RWPE2 (cell line): ENCODE measurements at regions not wholly inside any gene's neighbourhood (a gene's known extent, or its start where the extent isn't known, plus 50 kb on each side); places are given as distances from the start of the nearest gene placed in this dataset.

ENCODE experiments used
- ATAC-seq: fragments of 200-7000 bp; cut with Tn5 transposase; 3 replicates; pipeline ENCODE4 v1.9.1; 2021; ENCODE audit warnings: low read depth
- DNase-seq: peaks from one replicate; pipeline ENCODE4 v3.0.0-alpha.2; 2020; ENCODE audit warnings: low spot score
- H3K27ac ChIP-seq: fragments of 450-650 bp; 2 replicates; pipeline ENCODE4 v1.5.1; 2017; ENCODE audit warnings: mild to moderate bottlenecking; ENCODE audit not compliant: poor library complexity, severe bottlenecking
- H3K27me3 ChIP-seq: fragments of 250-450 bp; sonication (Bioruptor Pico); 2 replicates; pipeline ENCODE4 v1.5.1; 2021; ENCODE audit warnings: mild to moderate bottlenecking, moderate library complexity; ENCODE audit not compliant: insufficient read depth, poor library complexity, severe bottlenecking
- H3K36me3 ChIP-seq: fragments of 250-450 bp; sonication (Bioruptor Pico); 2 replicates; pipeline ENCODE4 v1.5.1; 2020; ENCODE audit warnings: low read depth, mild to moderate bottlenecking, moderate library complexity
- H3K4me1 ChIP-seq: fragments of 250-450 bp; sonication (Bioruptor Pico); 2 replicates; pipeline ENCODE4 v1.5.1; 2021; ENCODE audit warnings: mild to moderate bottlenecking, moderate library complexity; ENCODE audit not compliant: insufficient read depth, poor library complexity, severe bottlenecking
- H3K4me3 ChIP-seq: fragments of 250-450 bp; sonication (Bioruptor Pico); 2 replicates; pipeline ENCODE4 v1.5.1; 2021; ENCODE audit warnings: mild to moderate bottlenecking, moderate library complexity; ENCODE audit not compliant: severe bottlenecking
- H3K9me3 ChIP-seq: fragments of 250-450 bp; sonication (Bioruptor Pico); 2 replicates; pipeline ENCODE4 v1.5.1; 2021; ENCODE audit warnings: mild to moderate bottlenecking, moderate library complexity; ENCODE audit not compliant: severe bottlenecking
- TF ChIP-seq, protein P1 (sequence below): fragments of 450-650 bp; IDR thresholded peaks from one replicate; pipeline ENCODE4 v1.5.1; 2017; ENCODE audit warnings: mild to moderate bottlenecking, moderate library complexity; ENCODE audit not compliant: poor library complexity, severe bottlenecking

DNA sequence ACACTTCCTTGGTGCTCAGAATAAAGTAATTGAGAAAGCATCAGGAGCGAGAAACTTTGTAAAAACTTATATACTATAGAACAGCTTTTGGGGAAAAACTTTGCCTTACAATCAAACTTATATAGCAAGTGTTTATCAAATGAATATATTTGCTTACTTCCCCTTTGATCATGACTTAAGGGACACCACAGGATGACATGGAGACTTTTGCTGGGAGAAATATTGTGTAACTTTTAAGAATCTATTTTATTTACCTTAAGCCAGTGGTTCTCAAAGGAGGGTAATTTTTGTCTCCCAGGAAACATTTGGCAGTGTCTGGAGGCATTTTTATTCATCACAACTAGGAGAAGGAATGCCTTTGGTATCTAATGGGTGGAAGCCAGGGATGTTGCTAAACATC lies 173.8 kb upstream of the HABP2 start:
- no peaks in the 10 kb centered on the region for H3K4me1 ChIP-seq
- no peaks in the 10 kb centered on the region for H3K27me3 ChIP-seq
- ATAC-seq (no peak), DNase-seq (no peak)
- H3K27ac ChIP-seq: no peak overlapping the region
- no peaks in the 10 kb centered on the region for H3K9me3 ChIP-seq
- TF ChIP-seq, protein P1, sequence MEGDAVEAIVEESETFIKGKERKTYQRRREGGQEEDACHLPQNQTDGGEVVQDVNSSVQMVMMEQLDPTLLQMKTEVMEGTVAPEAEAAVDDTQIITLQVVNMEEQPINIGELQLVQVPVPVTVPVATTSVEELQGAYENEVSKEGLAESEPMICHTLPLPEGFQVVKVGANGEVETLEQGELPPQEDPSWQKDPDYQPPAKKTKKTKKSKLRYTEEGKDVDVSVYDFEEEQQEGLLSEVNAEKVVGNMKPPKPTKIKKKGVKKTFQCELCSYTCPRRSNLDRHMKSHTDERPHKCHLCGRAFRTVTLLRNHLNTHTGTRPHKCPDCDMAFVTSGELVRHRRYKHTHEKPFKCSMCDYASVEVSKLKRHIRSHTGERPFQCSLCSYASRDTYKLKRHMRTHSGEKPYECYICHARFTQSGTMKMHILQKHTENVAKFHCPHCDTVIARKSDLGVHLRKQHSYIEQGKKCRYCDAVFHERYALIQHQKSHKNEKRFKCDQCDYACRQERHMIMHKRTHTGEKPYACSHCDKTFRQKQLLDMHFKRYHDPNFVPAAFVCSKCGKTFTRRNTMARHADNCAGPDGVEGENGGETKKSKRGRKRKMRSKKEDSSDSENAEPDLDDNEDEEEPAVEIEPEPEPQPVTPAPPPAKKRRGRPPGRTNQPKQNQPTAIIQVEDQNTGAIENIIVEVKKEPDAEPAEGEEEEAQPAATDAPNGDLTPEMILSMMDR: no peak
- no peak overlapping the region for H3K4me3 ChIP-seq
- no peaks in the 10 kb centered on the region for H3K36me3 ChIP-seq

DNA sequence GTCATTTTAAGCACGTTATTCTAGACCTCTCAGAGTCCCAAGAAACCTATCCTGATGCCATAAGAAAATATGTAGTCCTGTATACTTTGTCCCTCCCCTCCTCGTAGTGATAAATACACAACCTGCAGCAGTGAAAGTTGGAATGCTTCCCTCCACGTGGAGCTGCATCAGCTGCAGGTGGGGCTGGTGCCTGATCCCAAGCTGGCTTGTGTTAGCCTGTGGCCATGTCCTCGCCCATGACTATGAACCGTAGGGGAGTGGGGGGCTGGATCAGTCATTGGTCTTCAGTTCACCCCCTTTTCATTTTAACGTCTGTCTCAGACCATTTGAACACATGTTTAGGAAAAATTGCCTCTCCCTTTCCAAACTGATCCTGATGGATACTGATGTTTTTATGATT lies 171.4 kb upstream of the HABP2 start:
- TF ChIP-seq, protein P1: no peak
- ATAC-seq (no peak), DNase-seq (no peak)
- Histone ChIP-seq H3K27ac (no peak overlapping the region), H3K9me3 (no peaks in the 10 kb centered on the region), H3K27me3 (no peaks in the 10 kb centered on the region), H3K36me3 (no peaks in the 10 kb centered on the region), H3K4me1 (no peaks in the 10 kb centered on the region), H3K4me3 (no peak overlapping the region)

DNA sequence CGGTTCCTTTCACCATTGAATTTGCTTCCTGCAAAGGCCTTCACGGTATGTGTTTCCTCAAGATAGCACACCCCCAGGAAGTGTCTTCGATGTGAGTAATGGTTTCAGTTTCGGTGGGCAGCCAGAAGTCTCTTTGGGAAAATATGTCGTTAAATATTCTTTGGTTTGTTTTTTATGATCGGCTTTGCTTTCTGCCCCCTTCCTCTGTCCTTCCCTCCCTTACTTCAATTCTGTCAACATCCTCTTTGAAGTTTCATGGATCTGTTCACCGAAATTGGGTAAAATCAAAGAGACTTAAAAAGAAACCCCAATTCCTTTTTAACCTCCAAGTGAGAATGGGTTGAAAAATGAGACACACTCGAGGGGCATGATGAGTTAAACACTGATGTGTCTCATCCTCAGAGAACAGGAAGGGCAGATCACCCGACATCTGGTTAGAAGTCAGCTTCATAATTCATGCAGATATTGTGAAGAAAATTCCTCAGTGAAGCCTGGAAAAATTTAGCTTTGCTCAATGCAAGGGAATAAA lies 170.8 kb upstream of the HABP2 start:
- Histone ChIP-seq H3K4me1 (no peaks in the 10 kb centered on the region), H3K27ac (no peak overlapping the region), H3K9me3 (no peaks in the 10 kb centered on the region), H3K27me3 (no peaks in the 10 kb centered on the region), H3K4me3 (no peak overlapping the region), H3K36me3 (no peaks in the 10 kb centered on the region)
- DNase-seq (no peak), ATAC-seq (no peak)
- TF ChIP-seq, protein P1: no peak

DNA sequence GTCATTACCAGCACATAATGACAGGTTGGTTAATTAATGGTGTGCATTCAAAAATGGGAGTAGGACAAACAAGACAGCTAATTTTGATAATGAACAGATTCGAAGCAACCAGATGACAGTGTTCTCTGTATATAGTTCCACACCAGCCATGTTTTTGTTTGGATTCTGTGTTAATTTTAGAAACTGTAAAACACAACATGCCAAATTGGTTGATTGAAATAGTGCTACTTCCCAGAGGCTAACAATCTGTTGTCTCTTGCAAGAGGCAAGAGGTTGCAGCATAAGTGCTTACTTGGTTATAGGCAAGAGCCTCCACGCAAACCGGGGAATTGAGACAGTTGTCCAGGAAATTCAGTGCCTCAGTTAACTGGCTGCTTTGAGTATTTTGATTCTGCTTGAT lies 170.2 kb upstream of the HABP2 start:
- H3K27ac ChIP-seq: no peak overlapping the region
- no peaks in the 10 kb centered on the region for H3K27me3 ChIP-seq
- TF ChIP-seq, protein P1: no peak
- H3K4me1 ChIP-seq: no peaks in the 10 kb centered on the region
- ATAC-seq (no peak), DNase-seq (no peak)
- no peak overlapping the region for H3K4me3 ChIP-seq
- no peaks in the 10 kb centered on the region for H3K36me3 ChIP-seq
- H3K9me3 ChIP-seq: no peaks in the 10 kb centered on the region

DNA sequence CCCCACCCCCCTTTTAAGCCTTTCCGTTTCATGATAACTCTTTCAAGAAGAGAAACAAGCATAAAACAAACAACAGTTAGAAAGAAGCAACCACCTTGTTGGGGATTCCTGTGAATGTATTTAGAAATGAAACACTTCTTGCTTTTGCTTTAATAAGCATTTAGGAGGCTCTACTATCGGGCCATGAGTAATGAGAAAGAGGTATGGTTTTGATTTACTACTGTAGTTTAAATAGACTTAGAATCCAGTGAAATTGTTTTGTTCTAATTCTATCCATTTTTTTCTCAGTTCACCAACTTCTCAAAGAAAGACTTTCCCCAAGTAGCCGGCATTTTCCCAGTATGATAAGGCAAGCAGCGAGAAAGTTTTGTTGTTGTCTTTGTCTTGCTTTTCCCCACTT lies 168.7 kb upstream of the HABP2 start:
- TF ChIP-seq, protein P1: no peak
- no peak for DNase-seq
- no peaks in the 10 kb centered on the region for H3K9me3 ChIP-seq
- no peaks in the 10 kb centered on the region for H3K36me3 ChIP-seq
- ATAC-seq: no peak
- H3K4me3 ChIP-seq: no peak overlapping the region
- H3K4me1 ChIP-seq: no peaks in the 10 kb centered on the region
- no peak overlapping the region for H3K27ac ChIP-seq
- no peaks in the 10 kb centered on the region for H3K27me3 ChIP-seq
